Fibroblast of lung (primary cell): ENCODE measurements at regions not wholly inside any gene's neighbourhood (a gene's known extent, or its start where the extent isn't known, plus 50 kb on each side); places are given as distances from the start of the nearest gene placed in this dataset.

Experiments
- EZH2 ChIP-seq: IDR thresholded peaks from 2 replicates; pipeline ENCODE4 v1.5.1; 2012; ENCODE audit warnings: low read length, control low read depth, mild to moderate bottlenecking; ENCODE audit errors: missing control alignments
- TF ChIP-seq, protein P1 (sequence below), 2 donors: IDR thresholded peaks in 1 of 2; conservative IDR thresholded peaks in 1 of 2; 1 replicate in 1 of 2; 2 replicates in 1 of 2; pipeline ENCODE4 v1.5.1; 2011 to 2012; ENCODE audit warnings: low read length in 2 of 2, control low read depth in 1 of 2, inconsistent platforms in 1 of 2, low read depth in 1 of 2, mild to moderate bottlenecking in 1 of 2

DNA sequence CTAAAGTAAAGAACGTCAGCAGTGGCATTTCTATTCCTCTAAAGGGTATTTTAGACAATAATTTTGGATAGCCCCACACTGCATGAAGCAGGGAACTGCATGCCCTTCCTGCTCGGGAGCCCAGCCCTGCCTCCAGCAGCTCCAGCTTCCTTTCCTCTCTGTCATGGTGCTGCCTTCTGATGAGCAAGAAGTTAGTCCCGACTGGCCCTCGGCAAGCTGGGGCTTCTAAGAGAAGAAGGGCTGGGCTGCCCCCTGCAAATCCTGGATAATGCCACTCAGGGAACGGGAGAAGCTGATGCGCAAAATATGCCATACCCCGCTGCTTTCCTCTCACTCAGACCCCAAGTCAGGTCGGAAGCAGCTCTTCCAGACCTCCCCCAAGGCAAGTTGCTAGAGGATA is 296.4 kb downstream of the ETS1 start:
- TF ChIP-seq, protein P1, sequence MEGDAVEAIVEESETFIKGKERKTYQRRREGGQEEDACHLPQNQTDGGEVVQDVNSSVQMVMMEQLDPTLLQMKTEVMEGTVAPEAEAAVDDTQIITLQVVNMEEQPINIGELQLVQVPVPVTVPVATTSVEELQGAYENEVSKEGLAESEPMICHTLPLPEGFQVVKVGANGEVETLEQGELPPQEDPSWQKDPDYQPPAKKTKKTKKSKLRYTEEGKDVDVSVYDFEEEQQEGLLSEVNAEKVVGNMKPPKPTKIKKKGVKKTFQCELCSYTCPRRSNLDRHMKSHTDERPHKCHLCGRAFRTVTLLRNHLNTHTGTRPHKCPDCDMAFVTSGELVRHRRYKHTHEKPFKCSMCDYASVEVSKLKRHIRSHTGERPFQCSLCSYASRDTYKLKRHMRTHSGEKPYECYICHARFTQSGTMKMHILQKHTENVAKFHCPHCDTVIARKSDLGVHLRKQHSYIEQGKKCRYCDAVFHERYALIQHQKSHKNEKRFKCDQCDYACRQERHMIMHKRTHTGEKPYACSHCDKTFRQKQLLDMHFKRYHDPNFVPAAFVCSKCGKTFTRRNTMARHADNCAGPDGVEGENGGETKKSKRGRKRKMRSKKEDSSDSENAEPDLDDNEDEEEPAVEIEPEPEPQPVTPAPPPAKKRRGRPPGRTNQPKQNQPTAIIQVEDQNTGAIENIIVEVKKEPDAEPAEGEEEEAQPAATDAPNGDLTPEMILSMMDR (conservative IDR thresholded peaks at IDR 0.05 in 1 of 2, IDR thresholded peaks at IDR 0.05 in 1 of 2; ENCODE audit: low read depth in 1 of 2, low read length in 2 of 2): no peak
- TF ChIP-seq EZH2: no peak
